HG03558 (cell line): ENCODE measurements at regions not wholly inside any gene's neighbourhood (a gene's known extent, or its start where the extent isn't known, plus 50 kb on each side); places are given as distances from the start of the nearest gene placed in this dataset.
"Not testable (repeated sequence)": the region's sequence is repeated elsewhere in the genome, so short reads cannot be mapped to it uniquely, and the experiment has no call there.

Experiments used
- ATAC-seq: cut with Tn5 transposase; IDR thresholded peaks from one replicate; pipeline ENCODE4 v1.9.1; 2021; ENCODE audit warnings: moderate number of reproducible peaks; ENCODE audit not compliant: unreplicated experiment; ENCODE audit errors: extremely low read depth

DNA sequence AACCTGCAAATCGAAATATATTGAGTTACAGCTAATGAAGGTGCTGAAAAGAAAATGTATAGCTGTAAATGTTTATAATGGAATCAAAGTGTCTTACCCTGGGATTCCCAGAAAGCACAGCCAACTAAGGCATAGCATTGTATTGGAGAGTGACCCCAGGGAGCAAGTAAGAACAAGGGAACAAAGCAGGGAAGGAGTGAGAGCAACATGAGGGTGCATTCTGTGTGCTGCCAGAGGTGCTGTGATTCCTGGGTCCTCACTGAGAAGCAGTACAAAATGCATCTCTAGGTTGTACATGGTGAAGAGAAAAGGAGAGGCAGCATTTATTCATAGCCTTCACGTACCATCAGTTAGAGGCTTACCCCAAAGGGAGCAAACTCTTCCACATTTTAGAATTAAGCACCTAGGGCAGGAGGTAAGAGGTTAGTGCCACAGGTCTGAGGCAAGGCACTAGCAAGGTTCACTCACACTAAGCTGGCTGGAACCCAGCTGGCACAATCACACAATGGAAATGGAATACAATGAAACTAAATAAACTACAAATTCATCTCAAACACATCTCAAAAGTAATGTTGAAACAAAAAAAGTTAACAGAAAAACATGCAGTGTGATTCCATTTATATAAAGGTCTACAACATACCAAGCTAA, 151.5 kb upstream of the C2CD4B start:
- no peak for ATAC-seq

DNA sequence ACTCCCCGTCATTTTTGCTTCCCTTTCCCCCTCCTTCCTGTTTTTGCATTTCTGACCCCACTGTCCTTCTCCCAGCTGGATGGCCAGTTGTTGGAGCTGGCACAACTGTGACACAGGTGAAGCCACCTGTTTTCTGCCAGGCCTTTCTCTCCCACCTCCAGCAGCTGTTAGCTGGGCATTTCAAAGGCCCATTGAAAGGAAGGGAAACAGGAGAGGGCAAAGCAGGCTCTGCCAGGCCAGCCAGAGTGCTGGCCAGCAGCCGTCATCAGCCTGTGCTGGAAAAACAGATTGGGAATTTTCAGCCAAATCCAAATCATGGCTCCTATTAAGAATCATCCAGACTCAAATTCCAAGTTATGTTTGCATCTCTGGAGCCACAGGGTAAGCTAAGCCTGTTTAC, 155.2 kb upstream of the C2CD4B start:
- no peak for ATAC-seq

DNA sequence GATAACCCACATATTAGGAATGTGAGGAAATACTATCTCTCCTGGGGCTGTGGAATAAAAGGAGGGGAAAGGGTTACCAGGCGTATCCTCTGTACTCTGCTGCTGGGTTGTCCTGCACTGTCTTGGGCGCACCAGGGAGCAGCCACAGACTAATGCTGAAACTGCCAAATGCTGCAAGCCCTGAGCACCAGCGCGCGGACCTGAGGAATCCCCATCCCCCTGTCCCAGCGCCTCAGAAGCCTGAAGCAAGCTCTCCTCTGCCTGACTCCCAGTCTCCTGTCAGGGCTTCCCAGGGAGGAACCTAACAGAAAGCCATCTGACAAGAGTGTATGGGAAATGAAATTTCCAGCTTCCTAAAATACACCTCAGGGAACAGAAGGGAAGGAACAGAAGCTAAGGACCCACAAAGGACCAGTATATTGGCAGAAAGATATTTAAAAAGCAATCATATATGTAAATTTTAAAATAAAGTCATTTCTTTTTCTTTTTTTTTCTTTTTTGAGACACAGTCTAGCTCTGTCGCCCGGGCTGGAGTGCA, 158.3 kb upstream of the C2CD4B start:
- ATAC-seq: no peak

DNA sequence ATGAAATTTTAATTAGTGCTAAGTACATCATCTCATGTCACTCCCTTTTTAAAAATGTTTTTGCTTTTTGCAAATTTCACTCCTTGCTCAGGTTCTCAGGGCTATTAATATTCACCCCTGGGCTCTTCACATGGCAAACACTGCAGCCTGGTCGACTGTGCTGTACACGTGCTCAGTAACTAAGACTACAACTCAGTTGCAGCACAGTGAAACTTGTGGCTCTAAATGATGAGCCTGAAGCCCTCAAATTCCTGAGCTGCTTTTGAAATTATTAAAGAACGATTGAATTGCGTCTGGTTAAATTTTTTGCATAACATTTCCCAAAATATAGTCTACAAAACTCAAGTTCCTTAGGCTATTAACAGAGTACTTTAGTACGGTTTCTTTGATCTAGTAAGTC, 159.3 kb upstream of the C2CD4B start:
- ATAC-seq: no peak

DNA sequence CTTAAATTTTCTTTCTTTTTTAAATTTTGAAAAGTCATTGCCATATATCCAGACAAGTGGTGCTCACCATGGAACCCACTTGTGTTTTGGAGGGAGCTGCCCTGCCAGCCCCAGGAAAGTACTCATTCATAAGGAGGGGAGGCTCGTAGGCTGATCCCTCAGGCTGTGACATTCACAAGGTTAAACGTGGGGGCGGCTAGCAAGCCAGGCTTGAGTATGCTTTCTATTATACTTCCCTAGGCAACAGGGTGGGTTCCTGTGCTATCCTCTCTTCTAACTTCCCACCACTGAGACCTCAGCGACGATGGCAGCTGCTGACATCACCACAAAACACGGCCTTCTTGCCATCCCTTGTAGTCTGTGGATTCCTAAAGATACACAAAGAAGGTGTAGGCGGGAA, 160.5 kb upstream of the C2CD4B start:
- ATAC-seq: no peak

DNA sequence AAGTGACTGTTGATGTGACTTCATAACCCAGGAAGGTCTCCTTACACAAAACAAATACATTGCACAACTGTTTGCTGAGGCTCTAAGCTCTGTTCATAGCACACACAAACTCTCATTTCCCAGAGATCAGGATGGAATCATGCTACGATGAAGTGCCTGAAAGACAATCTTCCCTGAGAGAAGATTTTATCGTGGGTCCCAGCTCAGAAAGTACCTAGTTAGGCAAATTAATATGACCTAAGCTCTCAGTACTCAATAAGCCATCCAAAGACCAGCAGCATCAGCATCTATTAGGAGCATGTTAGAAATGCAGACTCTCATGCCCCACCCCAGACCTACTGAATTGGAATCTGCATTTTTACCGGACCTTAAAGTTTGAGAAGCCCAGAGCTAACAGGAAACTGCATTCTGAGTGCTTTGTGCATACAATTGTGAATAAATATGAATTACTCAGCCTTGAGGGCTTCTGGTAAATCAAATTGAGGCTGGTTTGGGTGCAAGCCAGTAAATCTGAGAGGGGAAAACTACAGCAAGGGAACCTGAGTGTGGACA, 161.5 kb upstream of the C2CD4B start:
- no peak for ATAC-seq

DNA sequence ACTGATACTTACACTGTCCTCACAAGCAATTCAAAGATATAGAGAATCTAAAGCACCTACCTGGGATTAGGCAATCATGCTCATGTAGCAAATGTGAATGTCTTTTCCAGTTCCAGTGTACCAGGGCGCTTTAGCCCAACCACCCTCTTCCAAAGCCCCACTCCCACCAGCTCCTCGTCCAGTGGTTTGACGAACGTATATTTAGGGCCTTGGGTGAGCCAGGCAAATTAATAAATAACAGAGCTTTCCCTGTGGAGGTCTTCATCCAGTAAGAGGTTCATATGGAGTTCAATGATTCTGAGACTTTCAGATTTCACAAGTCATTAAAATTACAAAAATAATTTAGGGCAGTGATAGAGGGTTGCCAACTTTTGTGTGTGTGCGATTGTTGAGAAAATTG, 162.3 kb upstream of the C2CD4B start:
- ATAC-seq: no peak

DNA sequence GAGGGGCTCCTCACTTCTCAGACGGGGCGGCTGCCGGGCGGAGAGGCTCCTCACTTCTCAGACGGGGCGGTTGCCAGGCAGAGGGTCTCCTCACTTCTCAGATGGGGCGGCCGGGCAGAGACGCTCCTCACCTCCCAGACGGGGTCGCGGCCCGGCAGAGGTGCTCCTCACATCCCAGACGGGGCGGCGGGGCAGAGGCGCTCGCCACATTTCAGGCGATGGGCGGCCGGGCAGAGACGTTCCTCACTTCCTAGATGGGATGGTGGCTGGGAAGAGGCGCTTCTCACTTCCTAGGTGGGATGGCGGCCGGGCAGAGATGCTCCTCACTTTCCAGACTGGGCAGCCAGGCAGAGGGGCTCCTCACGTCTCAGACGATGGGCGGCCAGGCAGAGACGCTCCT, 167.4 kb upstream of the C2CD4B start:
- ATAC-seq: not testable (repeated sequence)

DNA sequence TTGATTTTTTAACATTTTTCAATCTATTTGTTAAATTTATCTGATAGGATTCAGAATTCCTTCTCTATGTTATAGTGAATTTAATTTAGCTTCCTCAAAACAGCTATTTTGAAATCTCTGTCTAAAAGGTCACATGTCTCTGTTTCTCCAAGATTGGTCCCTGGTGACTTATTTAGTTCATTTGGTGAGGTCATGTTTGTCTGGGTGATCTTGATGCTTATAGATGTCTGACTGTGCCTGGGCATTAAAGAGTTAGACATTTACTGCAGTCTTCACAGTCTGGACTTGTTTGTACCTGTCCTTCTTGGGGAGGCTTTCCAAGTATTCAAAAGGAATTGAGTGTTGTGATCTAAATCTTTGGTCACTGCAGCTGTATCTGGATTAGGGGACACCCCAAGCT, 169.5 kb upstream of the C2CD4B start:
- ATAC-seq: no peak

DNA sequence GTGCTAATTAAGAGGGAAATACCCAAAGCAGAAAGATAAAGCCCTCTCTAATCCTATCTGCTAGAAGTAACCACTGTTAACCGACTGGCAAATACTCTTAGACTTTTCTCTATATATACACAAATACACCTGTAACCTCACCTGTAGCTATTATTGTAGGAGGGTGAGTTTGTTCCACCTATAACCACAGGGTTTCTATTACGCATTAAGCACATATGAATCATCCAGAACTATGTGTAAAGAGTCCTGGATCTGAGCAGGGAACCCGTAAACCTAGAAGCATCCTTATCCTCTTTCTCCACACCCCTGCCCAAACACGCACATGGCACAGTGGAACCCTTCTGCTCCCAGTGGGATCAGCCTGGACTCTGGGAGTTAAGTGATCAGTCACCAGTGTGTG, 172.8 kb upstream of the C2CD4B start:
- ATAC-seq: no peak

DNA sequence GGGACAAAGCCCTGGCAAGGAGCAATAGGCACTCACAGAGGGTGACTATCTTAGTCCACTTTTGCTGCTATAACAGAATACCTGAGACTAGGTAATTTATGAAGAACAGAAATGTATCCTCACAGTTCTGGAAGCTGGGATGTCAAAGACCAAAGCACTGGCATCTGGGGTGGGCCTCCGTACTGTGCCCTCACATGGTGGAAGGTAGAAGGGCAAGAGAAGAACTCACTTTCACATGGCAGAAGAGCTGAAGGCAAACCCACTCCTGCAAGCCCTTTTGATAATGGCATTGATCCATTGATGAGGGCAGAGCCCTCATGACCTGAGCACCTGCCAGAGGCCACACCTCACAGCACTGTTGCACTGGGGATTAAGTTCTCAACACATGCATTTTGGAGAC, 173.4 kb upstream of the C2CD4B start:
- ATAC-seq: no peak

DNA sequence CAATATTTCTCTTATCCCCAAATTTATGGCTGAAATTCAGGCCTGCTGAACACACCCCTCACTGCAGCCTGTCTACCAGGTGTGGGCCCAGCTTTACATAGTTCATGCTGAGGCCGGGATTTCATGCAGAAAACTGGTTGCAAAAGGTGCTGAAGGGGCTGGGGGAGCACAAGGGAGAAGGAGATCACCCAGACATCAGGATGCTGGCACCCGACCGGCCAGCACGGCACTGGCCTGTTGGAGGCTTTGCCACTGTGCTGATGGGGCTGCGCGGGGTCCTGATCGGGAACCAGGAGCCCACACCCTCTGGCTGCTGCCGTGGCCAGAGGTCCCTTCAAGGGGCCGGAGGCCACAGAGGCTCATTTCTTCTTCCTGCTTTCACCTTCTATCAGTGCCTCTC, 177.9 kb upstream of the C2CD4B start:
- no peak for ATAC-seq

DNA sequence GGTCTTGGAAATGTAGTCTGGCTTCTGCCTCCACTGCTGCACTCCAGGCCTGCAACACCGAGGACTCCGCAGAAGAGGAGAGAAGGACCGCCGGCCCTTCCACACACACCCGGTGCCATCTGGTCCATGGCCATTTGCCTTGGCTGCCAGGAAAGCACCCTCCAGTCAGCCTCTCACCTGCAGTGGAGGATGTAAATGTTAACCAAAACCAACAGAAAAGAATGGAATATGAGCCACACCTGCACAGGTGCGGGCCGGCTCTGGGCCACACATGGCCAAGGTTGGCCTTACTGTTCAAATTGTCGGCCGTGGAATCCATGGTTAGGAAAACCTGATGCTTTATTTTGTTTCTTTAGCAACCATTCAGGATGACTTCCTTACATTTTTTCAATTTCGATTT, 178.3 kb upstream of the C2CD4B start:
- no peak for ATAC-seq

DNA sequence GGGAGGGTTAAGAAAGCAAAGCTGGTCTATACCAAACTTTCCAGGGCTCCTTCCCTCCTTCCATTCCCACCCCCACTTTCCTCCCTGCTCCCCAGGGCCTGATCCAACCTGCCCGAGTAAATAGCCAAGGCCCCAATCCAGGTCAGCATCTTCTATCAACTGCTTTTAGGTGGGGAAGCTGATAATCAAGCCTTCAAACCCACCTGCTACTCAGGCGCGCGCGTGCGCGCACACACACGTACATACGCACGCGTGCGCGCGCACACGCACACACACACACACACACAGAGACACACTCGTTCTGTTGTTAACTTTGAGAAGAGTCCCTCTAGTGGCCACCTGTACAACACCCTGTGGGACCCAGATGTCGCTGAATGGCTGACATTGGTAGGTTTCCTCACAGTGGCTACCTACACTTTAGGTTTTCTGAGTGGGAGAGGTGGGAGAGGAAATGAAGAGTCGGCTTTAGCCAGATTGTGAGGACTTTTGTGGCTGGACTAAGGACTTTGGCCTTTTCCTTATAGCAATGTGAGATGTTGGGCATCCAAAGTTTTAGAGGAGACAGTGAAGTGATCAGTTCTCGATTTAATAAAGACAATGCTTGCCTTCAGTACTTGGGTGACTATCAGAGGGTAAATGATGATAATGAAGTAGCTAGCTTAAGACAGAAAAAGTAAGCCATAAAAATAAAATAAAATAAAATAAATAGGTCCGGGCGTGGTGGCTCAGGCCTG, 179.9 kb upstream of the C2CD4B start:
- no peak for ATAC-seq

DNA sequence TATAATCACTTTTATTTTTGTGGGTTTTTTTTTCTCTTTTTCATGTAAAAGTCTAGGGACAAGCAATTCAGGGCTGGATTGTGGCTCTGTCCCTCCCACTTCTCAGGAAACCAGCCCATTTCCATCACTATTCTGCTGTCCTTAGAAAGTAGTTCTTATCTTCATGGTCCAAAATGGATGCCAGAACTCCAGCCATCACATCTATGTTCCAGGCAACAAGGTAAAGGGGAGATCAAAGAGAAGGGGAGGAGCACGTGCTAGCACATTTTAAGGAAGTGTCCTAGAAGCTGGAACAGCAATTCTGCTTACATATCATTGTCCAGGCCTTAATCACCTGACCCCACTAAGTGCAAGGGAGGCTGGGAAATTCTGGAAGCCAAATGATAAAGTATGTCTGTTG, 181.1 kb upstream of the C2CD4B start:
- no peak for ATAC-seq

DNA sequence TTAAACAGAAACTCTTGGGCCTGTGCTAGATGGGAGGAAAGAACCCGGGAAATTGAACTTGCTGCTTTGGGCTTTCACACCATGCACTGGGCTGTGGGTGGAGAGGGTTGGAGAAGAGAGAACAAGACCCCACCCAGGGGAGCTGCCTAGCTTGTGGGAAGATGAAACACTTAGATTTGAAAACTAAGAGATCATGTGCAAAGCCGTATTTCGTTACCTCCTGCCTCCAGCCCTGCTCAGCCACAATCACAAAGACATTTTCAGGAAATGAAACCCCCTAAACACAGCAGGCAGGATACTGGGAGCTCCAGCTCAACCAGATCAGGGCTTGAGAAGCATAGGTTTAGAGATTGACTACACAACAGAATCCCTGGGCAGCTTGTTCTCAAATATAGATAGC, 183.0 kb upstream of the C2CD4B start:
- no peak for ATAC-seq

DNA sequence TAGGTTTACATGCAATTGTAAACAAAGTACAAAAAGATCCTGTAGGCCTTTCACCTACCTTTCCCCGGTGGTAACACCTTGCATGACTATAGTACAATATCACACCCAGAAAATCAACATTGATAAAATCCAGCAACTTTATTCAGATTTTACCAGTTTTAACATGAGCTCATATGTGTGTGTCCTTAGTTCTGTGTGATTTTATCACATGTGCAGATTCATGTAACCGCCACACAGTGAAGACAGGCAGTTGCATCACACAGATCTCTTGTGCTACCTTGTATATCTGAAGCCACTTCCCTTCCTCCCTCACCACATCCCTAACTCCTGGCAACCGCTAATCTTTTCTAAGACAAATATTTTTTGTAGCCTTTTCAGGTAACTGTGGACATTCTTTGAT, 183.5 kb upstream of the C2CD4B start:
- ATAC-seq: no peak

DNA sequence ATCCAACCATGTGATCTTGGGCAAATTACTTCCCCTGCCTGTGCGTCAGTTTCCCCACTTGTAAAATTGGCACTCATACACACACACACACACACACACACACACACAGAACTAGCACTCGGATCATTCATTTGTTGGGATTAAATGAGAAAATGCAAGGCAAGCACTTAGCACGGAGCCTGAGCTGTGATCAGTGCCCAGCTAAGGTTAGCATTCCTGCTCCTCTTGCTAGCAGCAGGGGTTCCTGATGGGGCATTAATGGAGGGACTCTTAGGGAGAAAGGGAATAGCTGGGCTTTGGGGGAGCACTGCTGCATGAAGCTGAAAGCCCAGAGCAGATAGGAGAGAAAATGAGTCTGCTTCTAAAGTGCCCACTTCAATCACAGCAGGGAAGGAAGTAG, 187.7 kb upstream of the C2CD4B start:
- ATAC-seq: no peak

DNA sequence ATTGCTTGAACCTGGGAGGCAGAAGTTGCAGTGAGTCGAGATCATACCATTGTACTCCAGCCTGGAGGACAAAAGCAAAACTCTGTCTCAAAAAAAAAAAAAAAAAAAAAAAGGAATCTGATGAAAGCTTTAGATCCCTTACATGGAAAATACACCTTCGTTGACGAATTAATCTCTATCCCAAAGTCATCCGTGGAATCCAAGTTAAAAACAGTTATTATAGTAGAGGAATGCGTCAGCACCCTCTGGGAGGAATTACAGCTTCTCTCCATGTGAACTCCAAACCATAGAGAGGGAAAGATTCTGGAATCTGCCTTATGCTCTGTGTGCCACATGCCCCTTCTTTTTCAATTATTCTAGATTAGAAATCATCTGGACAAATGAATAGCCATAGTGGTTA, 192.3 kb upstream of the C2CD4B start:
- no peak for ATAC-seq

DNA sequence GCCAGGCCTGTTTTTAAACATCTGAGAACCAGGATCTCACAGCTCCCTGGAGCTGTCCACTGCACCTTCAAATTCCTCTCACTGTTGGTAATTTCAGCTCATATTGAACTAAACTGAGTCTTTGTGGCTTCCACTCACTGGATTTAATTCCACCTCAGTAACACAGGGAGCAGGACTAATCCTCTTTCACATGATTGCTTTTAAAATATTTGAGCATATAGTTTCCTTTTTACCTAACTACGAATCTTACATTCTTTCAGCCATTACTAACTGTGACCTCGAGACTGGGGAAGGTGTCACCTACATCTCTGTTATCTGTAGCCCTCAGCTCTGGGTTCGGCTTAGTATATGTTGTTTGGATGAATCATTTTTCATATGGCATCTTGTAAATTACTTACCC, 194.3 kb upstream of the C2CD4B start:
- ATAC-seq: no peak

DNA sequence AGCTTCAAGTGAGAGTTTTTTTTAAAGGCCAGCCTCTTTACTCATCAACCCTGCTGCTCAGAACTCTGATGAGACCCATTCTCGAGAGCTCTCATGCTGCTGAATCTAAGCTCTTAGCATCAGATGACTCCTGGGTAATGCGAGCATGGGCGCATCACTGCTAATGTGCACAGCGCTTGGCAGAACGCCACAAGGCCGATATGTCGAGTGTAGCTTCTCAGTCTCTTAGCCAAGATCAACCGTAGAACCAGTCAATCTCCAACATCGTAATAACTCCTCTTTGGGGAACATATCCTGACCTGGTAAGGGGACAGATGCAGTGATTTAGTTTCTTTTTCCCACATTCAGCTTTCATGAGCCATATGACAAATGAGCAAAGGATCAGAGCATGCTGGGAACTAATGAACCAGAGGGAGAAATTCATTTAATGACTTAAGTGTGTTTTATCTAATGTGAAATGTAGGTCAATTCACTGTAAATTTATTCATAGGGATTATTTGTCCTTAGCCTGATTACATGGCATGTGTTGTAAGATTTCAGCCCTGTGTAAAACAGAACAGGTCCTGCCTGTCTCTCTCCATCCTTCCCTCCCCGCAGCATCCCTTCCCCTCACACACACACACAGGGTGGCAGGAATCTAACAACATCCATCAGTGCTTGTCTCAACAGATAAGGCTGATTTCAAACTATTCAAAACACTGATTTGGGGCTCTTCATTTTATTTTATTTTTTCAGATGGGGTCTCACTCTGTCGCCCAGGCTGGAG, 195.4 kb upstream of the C2CD4B start:
- no peak for ATAC-seq
